Loucy (cell line): ENCODE measurements at regions not wholly inside any gene's neighbourhood (a gene's known extent, or its start where the extent isn't known, plus 50 kb on each side); places are given as distances from the start of the nearest gene placed in this dataset.

Experiments used
- EZH2phosphoT487 ChIP-seq: fragments of 200-600 bp; IDR thresholded peaks from 2 replicates; pipeline ENCODE4 v1.6.1; 2018; ENCODE audit warnings: antibody characterized with exemption, mild to moderate bottlenecking, moderate library complexity, borderline replicate concordance
- TF ChIP-seq, protein P1 (sequence below): fragments of 200-600 bp; sonication (generic); conservative IDR thresholded peaks from 2 replicates; pipeline ENCODE4 v1.5.1; 2014; ENCODE audit warnings: mild to moderate bottlenecking, antibody characterized with exemption, low read length

DNA sequence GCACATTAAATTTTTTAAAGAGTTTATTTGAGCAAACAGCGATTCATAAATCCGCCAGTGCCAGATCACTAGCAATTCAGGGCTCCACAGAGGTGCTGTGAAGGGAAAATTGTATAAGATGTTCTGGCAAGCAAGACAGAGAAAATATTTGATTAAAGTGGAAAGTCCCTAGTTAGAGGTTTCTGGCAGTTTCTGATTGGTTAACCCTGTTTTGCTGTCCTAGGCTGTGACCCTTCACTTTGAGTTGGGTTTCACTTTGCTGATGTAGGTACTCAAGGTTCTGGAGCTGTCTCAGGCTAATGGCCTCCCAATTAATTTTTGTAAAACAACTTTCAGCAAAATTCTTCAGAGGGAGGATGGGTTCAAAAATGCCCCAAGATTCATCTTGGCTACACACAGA is 79.4 kb upstream of the NXPH1 start:
- TF ChIP-seq, protein P1, sequence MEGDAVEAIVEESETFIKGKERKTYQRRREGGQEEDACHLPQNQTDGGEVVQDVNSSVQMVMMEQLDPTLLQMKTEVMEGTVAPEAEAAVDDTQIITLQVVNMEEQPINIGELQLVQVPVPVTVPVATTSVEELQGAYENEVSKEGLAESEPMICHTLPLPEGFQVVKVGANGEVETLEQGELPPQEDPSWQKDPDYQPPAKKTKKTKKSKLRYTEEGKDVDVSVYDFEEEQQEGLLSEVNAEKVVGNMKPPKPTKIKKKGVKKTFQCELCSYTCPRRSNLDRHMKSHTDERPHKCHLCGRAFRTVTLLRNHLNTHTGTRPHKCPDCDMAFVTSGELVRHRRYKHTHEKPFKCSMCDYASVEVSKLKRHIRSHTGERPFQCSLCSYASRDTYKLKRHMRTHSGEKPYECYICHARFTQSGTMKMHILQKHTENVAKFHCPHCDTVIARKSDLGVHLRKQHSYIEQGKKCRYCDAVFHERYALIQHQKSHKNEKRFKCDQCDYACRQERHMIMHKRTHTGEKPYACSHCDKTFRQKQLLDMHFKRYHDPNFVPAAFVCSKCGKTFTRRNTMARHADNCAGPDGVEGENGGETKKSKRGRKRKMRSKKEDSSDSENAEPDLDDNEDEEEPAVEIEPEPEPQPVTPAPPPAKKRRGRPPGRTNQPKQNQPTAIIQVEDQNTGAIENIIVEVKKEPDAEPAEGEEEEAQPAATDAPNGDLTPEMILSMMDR: no peak
- TF ChIP-seq EZH2phosphoT487: no peak
